SH-SY5Y (cell line): ENCODE measurements at regions not wholly inside any gene's neighbourhood (a gene's known extent, or its start where the extent isn't known, plus 50 kb on each side); places are given as distances from the start of the nearest gene placed in this dataset.

Experiments
- GATA2 ChIP-seq: IDR thresholded peaks from 2 replicates; pipeline ENCODE4 v1.6.1; 2011; ENCODE audit warnings: mild to moderate bottlenecking, low read depth, low read length
- GATA3 ChIP-seq: IDR thresholded peaks from 2 replicates; pipeline ENCODE4 v1.6.1; 2011; ENCODE audit warnings: low read depth, mild to moderate bottlenecking, low read length, moderate library complexity

- TF ChIP-seq GATA3 (no peak), GATA2 (no peak)
These were observed 216.3 kb upstream of the PARD3B start for GRCh38 chr2:204329016-204329415.
